ENCODE measurements at regions not wholly inside any gene's neighbourhood (a gene's known extent, or its start where the extent isn't known, plus 50 kb on each side); places are given as distances from the start of the nearest gene placed in this dataset.
"Not testable (repeated sequence)": the region's sequence is repeated elsewhere in the genome, so short reads cannot be mapped to it uniquely, and the experiment has no call there.

- H3K4me1 ChIP-seq (ENCODE audit: insufficient read depth, low read length): no peaks in the 10 kb centered on the region
- no peak overlapping the region for H2AFZ ChIP-seq (ENCODE audit: low read depth, low read length)
- no peak overlapping the region for H3K4me3 ChIP-seq (ENCODE audit: low read length)
- no peaks in the 10 kb centered on the region for H3K36me3 ChIP-seq (ENCODE audit: insufficient read depth, low read length)
- no peaks in the 10 kb centered on the region for H3K9me3 ChIP-seq (ENCODE audit: low read length)
- no peaks in the 10 kb centered on the region for H3K27me3 ChIP-seq (ENCODE audit: insufficient read depth, low read length)
Measured at GRCh38 chr6:54503144-54503543, 194.9 kb downstream of the TINAG start.

- Histone ChIP-seq H3K27me3 (ENCODE audit: insufficient read depth, low read length) (no peaks in the 10 kb centered on the region), H3K36me3 (ENCODE audit: insufficient read depth, low read length) (no peaks in the 10 kb centered on the region), H3K4me1 (ENCODE audit: insufficient read depth, low read length) (peaks cover under 1% of the 10 kb centered on the region), H3K4me3 (ENCODE audit: low read length) (no peak overlapping the region), H2AFZ (ENCODE audit: low read depth, low read length) (no peak overlapping the region), H3K9me3 (ENCODE audit: low read length) (no peaks in the 10 kb centered on the region)
Measured at GRCh38 chr6:54515013-54515412, 206.8 kb downstream of the TINAG start.

GRCh38 chr6:54515713-54516112 lies 207.5 kb downstream of the TINAG start:
- Histone ChIP-seq H3K36me3 (ENCODE audit: insufficient read depth, low read length) (no peaks in the 10 kb centered on the region), H2AFZ (ENCODE audit: low read depth, low read length) (no peak overlapping the region), H3K4me1 (ENCODE audit: insufficient read depth, low read length) (no peaks in the 10 kb centered on the region), H3K27me3 (ENCODE audit: insufficient read depth, low read length) (no peaks in the 10 kb centered on the region), H3K9me3 (ENCODE audit: low read length) (no peaks in the 10 kb centered on the region), H3K4me3 (ENCODE audit: low read length) (no peak overlapping the region)

GRCh38 chr6:54516321-54516720 lies 208.1 kb downstream of the TINAG start:
- Histone ChIP-seq H3K9me3 (ENCODE audit: low read length) (no peaks in the 10 kb centered on the region), H2AFZ (ENCODE audit: low read depth, low read length) (no peak overlapping the region), H3K4me1 (ENCODE audit: insufficient read depth, low read length) (no peaks in the 10 kb centered on the region), H3K36me3 (ENCODE audit: insufficient read depth, low read length) (no peaks in the 10 kb centered on the region), H3K27me3 (ENCODE audit: insufficient read depth, low read length) (no peaks in the 10 kb centered on the region), H3K4me3 (ENCODE audit: low read length) (no peak overlapping the region)

GRCh38 chr6:54519161-54519560 lies 210.9 kb downstream of the TINAG start:
- no peaks in the 10 kb centered on the region for H3K9me3 ChIP-seq (ENCODE audit: low read length)
- H3K4me1 ChIP-seq (ENCODE audit: insufficient read depth, low read length): no peaks in the 10 kb centered on the region
- H2AFZ ChIP-seq (ENCODE audit: low read depth, low read length): no peak overlapping the region
- H3K27me3 ChIP-seq (ENCODE audit: insufficient read depth, low read length): no peaks in the 10 kb centered on the region
- H3K4me3 ChIP-seq (ENCODE audit: low read length): no peak overlapping the region
- H3K36me3 ChIP-seq (ENCODE audit: insufficient read depth, low read length): no peaks in the 10 kb centered on the region

- Histone ChIP-seq H3K9me3 (ENCODE audit: low read length) (no peaks in the 10 kb centered on the region), H3K4me3 (ENCODE audit: low read length) (no peak overlapping the region), H3K27me3 (ENCODE audit: insufficient read depth, low read length) (no peaks in the 10 kb centered on the region), H2AFZ (ENCODE audit: low read depth, low read length) (no peak overlapping the region), H3K4me1 (ENCODE audit: insufficient read depth, low read length) (no peaks in the 10 kb centered on the region), H3K36me3 (ENCODE audit: insufficient read depth, low read length) (no peaks in the 10 kb centered on the region)
Measured at GRCh38 chr6:54525731-54526130, 217.5 kb downstream of the TINAG start.

- Histone ChIP-seq H3K9me3 (ENCODE audit: low read length) (no peaks in the 10 kb centered on the region), H3K27me3 (ENCODE audit: insufficient read depth, low read length) (no peaks in the 10 kb centered on the region), H3K36me3 (ENCODE audit: insufficient read depth, low read length) (no peaks in the 10 kb centered on the region), H3K4me1 (ENCODE audit: insufficient read depth, low read length) (no peaks in the 10 kb centered on the region), H2AFZ (ENCODE audit: low read depth, low read length) (no peak overlapping the region), H3K4me3 (ENCODE audit: low read length) (no peak overlapping the region)
Measured at GRCh38 chr6:54533567-54533966, 225.3 kb downstream of the TINAG start.

GRCh38 chr6:54535568-54535967 lies 227.3 kb downstream of the TINAG start:
- Histone ChIP-seq H2AFZ (ENCODE audit: low read depth, low read length) (no peak overlapping the region), H3K27me3 (ENCODE audit: insufficient read depth, low read length) (no peaks in the 10 kb centered on the region), H3K4me3 (ENCODE audit: low read length) (no peak overlapping the region), H3K36me3 (ENCODE audit: insufficient read depth, low read length) (no peaks in the 10 kb centered on the region), H3K4me1 (ENCODE audit: insufficient read depth, low read length) (no peaks in the 10 kb centered on the region), H3K9me3 (ENCODE audit: low read length) (no peaks in the 10 kb centered on the region)

- no peaks in the 10 kb centered on the region for H3K9me3 ChIP-seq (ENCODE audit: low read length)
- no peak overlapping the region for H3K4me3 ChIP-seq (ENCODE audit: low read length)
- H3K36me3 ChIP-seq (ENCODE audit: insufficient read depth, low read length): no peaks in the 10 kb centered on the region
- no peaks in the 10 kb centered on the region for H3K4me1 ChIP-seq (ENCODE audit: insufficient read depth, low read length)
- no peaks in the 10 kb centered on the region for H3K27me3 ChIP-seq (ENCODE audit: insufficient read depth, low read length)
- H2AFZ ChIP-seq (ENCODE audit: low read depth, low read length): no peak overlapping the region
Measured at GRCh38 chr6:54541541-54541940, 233.3 kb downstream of the TINAG start.

GRCh38 chr6:54559136-54559535 lies 250.9 kb downstream of the TINAG start:
- H3K4me1 ChIP-seq (ENCODE audit: insufficient read depth, low read length): no peaks in the 10 kb centered on the region
- H3K4me3 ChIP-seq (ENCODE audit: low read length): no peak overlapping the region
- H3K36me3 ChIP-seq (ENCODE audit: insufficient read depth, low read length): no peaks in the 10 kb centered on the region
- no peaks in the 10 kb centered on the region for H3K9me3 ChIP-seq (ENCODE audit: low read length)
- H3K27me3 ChIP-seq (ENCODE audit: insufficient read depth, low read length): no peaks in the 10 kb centered on the region
- H2AFZ ChIP-seq (ENCODE audit: low read depth, low read length): no peak overlapping the region

GRCh38 chr6:54564188-54564587 lies 255.9 kb downstream of the TINAG start:
- not testable (repeated sequence) for H3K4me3 ChIP-seq (ENCODE audit: low read length); H3K4me1 ChIP-seq (ENCODE audit: insufficient read depth, low read length); H3K27me3 ChIP-seq (ENCODE audit: insufficient read depth, low read length); H3K9me3 ChIP-seq (ENCODE audit: low read length); H3K36me3 ChIP-seq (ENCODE audit: insufficient read depth, low read length); H2AFZ ChIP-seq (ENCODE audit: low read depth, low read length)

- no peaks in the 10 kb centered on the region for H3K27me3 ChIP-seq (ENCODE audit: insufficient read depth, low read length)
- no peaks in the 10 kb centered on the region for H3K36me3 ChIP-seq (ENCODE audit: insufficient read depth, low read length)
- H3K4me3 ChIP-seq (ENCODE audit: low read length): no peak overlapping the region
- peaks cover 14% of the 10 kb centered on the region for H3K4me1 ChIP-seq (ENCODE audit: insufficient read depth, low read length)
- no peaks in the 10 kb centered on the region for H3K9me3 ChIP-seq (ENCODE audit: low read length)
- H2AFZ ChIP-seq (ENCODE audit: low read depth, low read length): no peak overlapping the region
Measured at GRCh38 chr6:54574671-54575070, 266.4 kb downstream of the TINAG start.

- H3K27me3 ChIP-seq (ENCODE audit: insufficient read depth, low read length): no peaks in the 10 kb centered on the region
- no peak overlapping the region for H3K4me3 ChIP-seq (ENCODE audit: low read length)
- peaks cover 15% of the 10 kb centered on the region for H3K4me1 ChIP-seq (ENCODE audit: insufficient read depth, low read length)
- peak overlapping the region; percentile 34 for H2AFZ ChIP-seq (ENCODE audit: low read depth, low read length)
- no peaks in the 10 kb centered on the region for H3K9me3 ChIP-seq (ENCODE audit: low read length)
- H3K36me3 ChIP-seq (ENCODE audit: insufficient read depth, low read length): no peaks in the 10 kb centered on the region
Measured at GRCh38 chr6:54578261-54578660, 268.3 kb upstream of the FAM83B start.

GRCh38 chr6:54579011-54579410 lies 267.6 kb upstream of the FAM83B start:
- no peaks in the 10 kb centered on the region for H3K9me3 ChIP-seq (ENCODE audit: low read length)
- peaks cover 15% of the 10 kb centered on the region for H3K4me1 ChIP-seq (ENCODE audit: insufficient read depth, low read length)
- H3K27me3 ChIP-seq (ENCODE audit: insufficient read depth, low read length): no peaks in the 10 kb centered on the region
- no peaks in the 10 kb centered on the region for H3K36me3 ChIP-seq (ENCODE audit: insufficient read depth, low read length)
- H2AFZ ChIP-seq (ENCODE audit: low read depth, low read length): no peak overlapping the region
- no peak overlapping the region for H3K4me3 ChIP-seq (ENCODE audit: low read length)
